GM19023 (cell line): ENCODE measurements at regions not wholly inside any gene's neighbourhood (a gene's known extent, or its start where the extent isn't known, plus 50 kb on each side); places are given as distances from the start of the nearest gene placed in this dataset.
"Not testable (repeated sequence)": the region's sequence is repeated elsewhere in the genome, so short reads cannot be mapped to it uniquely, and the experiment has no call there.

Experiments
- ATAC-seq: cut with Tn5 transposase; IDR thresholded peaks from one replicate; pipeline ENCODE4 v1.9.1; 2021; ENCODE audit warnings: mild to moderate bottlenecking, moderate library complexity; ENCODE audit not compliant: unreplicated experiment

DNA sequence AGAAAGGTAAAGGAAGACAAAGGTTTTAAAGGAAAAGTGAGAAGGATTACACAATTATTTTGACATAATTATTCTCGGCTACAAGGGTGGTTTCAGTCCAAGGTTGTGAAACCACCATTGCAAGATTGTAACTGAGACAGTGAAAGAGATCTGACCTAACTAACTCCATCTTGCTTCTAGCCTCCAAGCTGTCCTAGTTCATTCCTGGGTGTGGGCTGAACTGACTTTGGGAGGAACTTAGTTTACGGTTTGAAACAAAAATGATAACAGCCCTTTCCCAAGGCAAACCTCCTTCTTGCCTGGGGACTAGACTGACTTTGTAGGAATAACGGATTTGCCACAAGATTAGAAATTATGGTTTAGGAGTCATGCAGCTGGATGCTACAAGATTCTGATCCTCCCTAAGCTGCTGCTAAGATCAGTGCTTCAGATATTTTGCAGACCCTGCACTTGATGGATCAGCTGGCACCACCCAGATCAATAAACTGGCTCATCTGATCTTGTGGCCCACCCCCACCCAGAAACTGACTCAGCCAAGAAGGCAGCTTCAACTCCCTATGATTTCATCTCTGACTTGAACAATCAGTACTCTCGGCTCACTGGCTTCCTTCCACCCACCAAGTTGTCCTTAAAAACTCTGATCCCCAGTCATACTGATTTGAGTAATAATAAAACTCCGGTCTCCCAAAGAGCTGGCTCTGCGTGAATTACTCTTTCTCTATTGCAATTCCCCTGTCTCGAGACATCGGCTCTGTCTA is 57.7 kb upstream of the AADACL2 start:
- ATAC-seq: no peak

DNA sequence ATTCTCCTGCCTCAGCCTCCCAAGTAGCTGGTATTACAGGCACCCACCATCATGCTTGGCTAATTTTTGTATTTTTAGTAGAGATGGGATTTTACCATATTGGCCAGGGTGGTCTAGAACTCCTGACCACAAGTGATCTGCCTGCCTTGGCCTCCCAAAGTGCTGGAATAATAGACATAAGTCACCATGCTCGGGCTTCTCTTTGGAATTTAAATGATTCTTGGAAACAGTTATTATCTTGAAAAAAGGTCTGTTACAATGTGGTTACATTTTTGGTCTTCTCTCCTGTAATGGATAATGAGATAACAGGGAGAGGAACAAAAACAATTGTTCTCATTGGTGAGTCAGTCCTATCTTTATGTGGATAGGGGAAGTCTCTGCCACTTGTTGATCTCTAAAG is 59.8 kb upstream of the AADACL2 start:
- ATAC-seq: no peak

DNA sequence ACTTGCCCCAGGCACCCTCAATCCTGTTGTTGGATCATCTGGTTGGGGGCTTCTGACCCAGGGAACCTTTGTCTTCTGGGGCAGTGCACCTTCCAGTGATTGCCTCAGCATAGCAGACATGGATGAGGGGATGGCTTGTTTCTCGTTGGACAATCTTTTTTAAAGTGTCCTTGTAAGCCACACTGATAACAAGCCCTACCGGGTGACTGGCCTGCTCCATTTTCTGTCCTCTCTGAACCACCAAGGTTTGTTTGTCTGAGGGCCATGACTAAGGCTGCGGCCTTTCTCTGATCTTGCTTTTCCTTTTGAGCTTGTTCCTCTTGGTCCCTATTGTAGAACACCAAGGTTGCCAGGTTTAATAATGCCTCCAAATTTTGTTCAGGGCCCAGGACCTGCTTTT is 66.0 kb upstream of the AADACL2 start:
- ATAC-seq: not testable (repeated sequence)

- ATAC-seq: no peak
These were observed 72.8 kb upstream of the AADACL2 start for GRCh38 chr3:151660885-151661284.

DNA sequence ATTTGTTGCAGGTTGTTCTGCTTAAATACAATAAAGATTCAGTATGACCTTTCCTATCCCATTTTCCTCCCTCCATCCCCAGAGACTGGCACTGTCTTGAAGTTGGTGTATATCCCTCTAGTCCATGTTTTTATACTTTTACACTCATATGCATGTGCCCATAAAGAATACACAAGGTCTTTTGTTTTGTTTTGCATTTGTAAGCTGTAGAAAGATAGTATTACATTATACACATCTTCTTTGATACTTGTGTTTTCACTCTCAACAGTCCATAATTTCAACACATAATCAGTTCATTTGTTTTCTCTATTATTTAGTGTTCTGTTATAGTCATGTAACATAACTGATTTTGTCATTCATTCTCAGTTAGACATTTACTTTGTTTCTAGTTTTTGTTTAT is 88.7 kb upstream of the AADACL2 start:
- no peak for ATAC-seq

GRCh38 chr3:151644020-151644620 is 89.6 kb upstream of the AADACL2 start:
- ATAC-seq: no peak

DNA sequence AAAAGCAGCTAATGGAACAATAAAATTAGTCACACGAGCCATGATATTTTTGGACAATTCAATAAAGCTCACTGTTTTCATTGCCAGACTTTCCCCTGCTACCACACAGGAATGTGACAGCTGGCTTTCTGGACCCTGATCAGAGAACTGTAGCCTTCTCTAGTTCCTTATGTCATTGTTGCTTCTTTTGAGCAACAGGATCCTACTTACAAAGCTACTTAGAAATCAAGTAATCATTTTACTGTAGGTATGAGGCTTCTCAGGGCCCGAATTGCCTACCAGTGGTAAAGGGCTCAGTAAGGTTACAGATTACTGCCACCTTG is 94.3 kb upstream of the AADACL2 start:
- ATAC-seq: no peak

DNA sequence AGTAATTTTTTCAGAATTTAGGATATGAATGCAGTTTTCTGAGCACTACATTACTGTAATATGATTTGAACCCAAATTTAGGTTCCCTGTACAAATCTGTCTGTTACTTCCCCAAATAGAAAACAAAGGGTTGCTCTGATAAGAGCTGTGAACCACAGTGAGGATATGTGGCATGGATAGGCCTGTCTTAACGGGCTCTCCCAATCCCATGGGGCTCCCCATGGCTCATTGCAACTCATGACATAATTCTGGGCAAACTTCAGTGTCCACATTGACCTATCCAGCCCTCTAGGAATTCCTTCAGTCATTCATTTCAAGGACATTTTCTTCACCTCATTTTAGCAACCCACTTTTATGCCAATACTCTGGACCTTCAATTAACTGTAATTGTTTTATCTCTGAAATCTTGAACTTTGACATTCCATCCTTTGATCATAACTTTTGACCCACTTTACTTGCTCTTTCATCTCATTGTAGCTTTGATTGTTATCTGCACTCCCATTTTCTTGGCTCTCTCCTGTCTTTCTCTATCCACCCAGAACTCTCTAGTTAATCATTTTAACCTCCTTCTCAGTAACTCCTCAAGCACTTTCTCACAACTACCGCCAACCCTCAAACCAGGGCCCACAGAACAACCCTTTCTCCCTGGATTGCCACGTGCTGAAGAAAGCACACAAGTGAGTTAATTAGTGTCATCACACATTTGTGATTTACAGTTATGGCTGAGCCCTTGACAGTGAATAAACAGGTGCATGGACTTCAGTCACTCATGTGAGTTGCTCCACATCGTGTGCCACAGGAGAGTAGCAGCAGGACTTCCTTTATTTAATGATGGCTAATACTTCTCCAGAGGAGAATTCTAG is 94.9 kb upstream of the AADACL2 start:
- ATAC-seq: no peak

GRCh38 chr3:151635905-151636304 is 97.8 kb upstream of the AADACL2 start:
- no peak for ATAC-seq

- no peak for ATAC-seq
These were observed 101.8 kb upstream of the AADACL2 start for GRCh38 chr3:151631946-151632345.

DNA sequence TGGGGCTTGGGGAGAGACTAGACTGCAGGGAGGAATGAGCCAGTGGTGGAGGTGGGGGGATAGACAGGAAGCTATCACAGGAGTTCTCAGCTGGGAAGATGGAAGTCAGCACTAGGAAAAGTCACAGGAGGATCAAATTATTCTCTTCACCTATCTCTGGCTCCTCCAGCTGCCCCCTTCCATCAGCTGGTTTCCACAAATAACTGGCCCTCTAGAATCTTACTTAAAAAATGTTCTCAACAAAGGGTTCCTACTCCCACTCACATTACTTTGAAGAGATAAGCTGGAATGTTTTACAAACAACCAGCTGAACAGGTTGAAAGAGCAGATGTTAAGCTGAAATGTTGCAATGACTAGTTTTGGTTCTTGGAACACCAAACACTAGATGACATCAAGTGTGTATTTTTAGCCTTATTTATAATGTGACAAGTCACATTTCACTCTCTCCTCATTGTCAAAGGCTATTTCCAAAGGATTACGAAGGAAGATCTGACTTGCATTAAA is 102.7 kb upstream of the AADACL2 start:
- ATAC-seq: no peak

DNA sequence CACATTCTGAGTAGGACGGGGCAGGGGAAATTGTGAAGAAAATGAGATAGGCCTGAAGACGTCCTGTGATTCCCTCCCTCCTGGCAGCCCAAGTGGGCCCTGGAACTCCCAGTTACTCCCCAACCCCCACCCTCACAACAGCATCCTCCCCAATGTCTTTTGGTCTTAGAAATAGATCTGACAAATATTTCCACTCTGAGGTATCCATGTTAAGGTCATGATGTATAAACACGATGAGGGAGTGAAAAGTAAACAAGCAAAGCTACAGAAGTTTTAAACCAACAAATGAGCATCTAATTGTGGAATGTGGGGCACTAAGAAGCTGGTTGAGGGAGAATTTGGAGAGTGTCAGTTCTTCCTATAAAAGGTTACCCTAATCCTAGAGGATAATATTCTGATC is 103.7 kb upstream of the AADACL2 start:
- no peak for ATAC-seq

GRCh38 chr3:151625586-151625985 is 108.1 kb upstream of the AADACL2 start:
- no peak for ATAC-seq

DNA sequence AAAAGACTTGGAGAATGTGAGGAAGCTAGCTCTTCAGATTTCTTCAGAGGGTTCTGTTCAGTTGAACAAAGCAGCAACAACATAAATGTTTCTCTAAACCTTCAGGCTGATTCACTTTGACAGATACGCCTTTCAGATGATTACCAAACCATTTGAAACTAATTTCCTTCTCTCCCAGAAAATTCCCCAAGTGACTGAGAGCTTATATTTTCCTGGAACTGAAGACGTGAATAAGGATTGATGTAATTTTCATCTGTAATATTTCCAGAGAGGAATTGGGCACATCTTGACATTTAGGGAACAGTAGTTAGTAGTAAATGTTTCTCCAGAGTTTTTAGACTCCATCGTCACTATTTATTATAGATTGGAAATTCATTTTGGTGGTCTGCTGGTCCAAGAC is 108.6 kb upstream of the AADACL2 start:
- ATAC-seq: no peak

DNA sequence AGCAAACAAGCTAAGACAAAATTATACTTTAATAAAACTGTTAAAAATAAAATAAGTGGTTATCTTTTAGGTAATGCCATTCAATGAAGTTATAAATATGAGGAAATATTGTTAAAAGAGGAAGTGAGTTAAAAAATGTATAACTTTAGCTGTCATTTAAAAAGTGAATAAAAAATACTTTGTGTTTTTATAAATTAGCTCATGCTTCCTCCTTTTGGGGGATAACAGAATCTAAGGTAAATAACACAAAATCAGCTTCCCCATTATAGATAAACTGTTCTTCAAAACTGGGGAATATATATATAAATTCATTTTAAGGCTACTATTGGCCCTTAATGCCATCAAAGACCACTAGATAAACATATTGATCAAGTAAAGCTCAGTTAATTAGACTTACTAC is 113.7 kb upstream of the AADACL2 start:
- no peak for ATAC-seq

- no peak for ATAC-seq
These were observed 118.3 kb upstream of the AADACL2 start for GRCh38 chr3:151615464-151615863.

- no peak for ATAC-seq
These were observed 121.6 kb upstream of the AADACL2 start for GRCh38 chr3:151612115-151612514.

GRCh38 chr3:151611419-151611818 is 122.3 kb upstream of the AADACL2 start:
- no peak for ATAC-seq

GRCh38 chr3:151609491-151609890 is 124.2 kb upstream of the AADACL2 start:
- ATAC-seq: no peak

GRCh38 chr3:151604891-151605290 is 128.8 kb upstream of the AADACL2 start:
- ATAC-seq: no peak

DNA sequence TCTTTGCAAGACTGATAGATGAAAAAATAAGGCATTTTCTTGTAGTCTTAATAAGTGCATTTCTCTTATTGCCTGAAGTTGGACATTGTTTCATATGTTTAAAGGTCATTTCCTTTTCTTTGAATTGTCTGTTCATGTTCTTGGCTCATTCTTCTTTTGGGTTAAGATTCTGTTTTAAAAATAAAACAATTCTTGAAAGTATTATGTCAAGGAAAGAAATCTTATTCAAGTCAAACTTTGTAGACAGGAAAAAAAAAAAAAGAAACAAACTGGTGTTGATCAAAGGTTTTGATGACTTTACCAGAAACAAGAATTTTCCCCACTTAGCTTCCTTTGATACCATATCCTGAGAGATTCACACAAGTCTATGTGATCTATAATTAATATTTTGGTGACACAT is 132.9 kb upstream of the AADACL2 start:
- ATAC-seq: no peak
